Esophagus muscularis mucosa (tissue), 4 donors: ENCODE measurements at regions not wholly inside any gene's neighbourhood (a gene's known extent, or its start where the extent isn't known, plus 50 kb on each side); places are given as distances from the start of the nearest gene placed in this dataset.

Source experiments
- EP300 ChIP-seq: sonication (generic); formaldehyde crosslinking; IDR thresholded peaks from one replicate; pipeline ENCODE4 v1.6.1; 2017; ENCODE audit warnings: antibody characterized with exemption
- POLR2A ChIP-seq: fragments of 450-650 bp; IDR thresholded peaks from one replicate; pipeline ENCODE4 v1.6.1; 2017; ENCODE audit warnings: antibody characterized with exemption, moderate library complexity, mild to moderate bottlenecking, low read depth
- POLR2AphosphoS5 ChIP-seq, 2 donors: sonication (generic); formaldehyde crosslinking; IDR thresholded peaks; one replicate each; pipeline ENCODE4 v1.6.1; 2017; ENCODE audit warnings: antibody characterized with exemption in 2 of 2
- TF ChIP-seq, protein P1 (sequence below), 3 experiments: fragments of 200-600 bp in 2 of 3; fragments of 450-650 bp in 1 of 3; sonication (generic) in 2 of 3; IDR thresholded peaks; one replicate each; pipeline ENCODE4 v1.5.1; 2017 to 2019; ENCODE audit warnings: antibody characterized with exemption in 3 of 3, mild to moderate bottlenecking in 2 of 3, moderate library complexity in 1 of 3

DNA sequence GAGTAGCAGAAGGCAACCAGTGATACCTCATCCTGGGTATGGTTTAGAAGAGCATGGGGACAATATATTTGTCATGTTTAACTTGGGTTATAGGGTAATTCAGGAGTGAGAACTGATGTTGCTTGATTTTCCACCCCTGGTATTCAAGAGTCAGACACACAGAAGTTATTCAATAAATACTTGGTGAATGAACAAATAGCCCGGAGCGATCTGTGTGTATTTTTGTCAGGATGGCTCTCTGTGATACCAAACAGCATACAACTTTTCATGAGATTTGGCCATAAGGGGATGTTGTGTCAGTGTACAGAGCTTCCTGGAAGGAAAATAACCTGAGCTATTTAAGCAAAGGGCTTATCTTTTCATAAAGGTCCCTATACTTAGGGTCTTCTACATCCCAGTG is 270.2 kb upstream of the C1orf87 start:
- TF ChIP-seq, protein P1, sequence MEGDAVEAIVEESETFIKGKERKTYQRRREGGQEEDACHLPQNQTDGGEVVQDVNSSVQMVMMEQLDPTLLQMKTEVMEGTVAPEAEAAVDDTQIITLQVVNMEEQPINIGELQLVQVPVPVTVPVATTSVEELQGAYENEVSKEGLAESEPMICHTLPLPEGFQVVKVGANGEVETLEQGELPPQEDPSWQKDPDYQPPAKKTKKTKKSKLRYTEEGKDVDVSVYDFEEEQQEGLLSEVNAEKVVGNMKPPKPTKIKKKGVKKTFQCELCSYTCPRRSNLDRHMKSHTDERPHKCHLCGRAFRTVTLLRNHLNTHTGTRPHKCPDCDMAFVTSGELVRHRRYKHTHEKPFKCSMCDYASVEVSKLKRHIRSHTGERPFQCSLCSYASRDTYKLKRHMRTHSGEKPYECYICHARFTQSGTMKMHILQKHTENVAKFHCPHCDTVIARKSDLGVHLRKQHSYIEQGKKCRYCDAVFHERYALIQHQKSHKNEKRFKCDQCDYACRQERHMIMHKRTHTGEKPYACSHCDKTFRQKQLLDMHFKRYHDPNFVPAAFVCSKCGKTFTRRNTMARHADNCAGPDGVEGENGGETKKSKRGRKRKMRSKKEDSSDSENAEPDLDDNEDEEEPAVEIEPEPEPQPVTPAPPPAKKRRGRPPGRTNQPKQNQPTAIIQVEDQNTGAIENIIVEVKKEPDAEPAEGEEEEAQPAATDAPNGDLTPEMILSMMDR (IDR thresholded peaks at IDR 0.05), result no peak
- no peak for TF ChIP-seq EP300
- TF ChIP-seq POLR2A, result no peak
- no peak for TF ChIP-seq POLR2AphosphoS5 (IDR thresholded peaks at IDR 0.05)
